GM19397 (cell line): ENCODE measurements at regions not wholly inside any gene's neighbourhood (a gene's known extent, or its start where the extent isn't known, plus 50 kb on each side); places are given as distances from the start of the nearest gene placed in this dataset.
"Not testable (repeated sequence)": the region's sequence is repeated elsewhere in the genome, so short reads cannot be mapped to it uniquely, and the experiment has no call there.

ENCODE experiments used
- ATAC-seq: cut with Tn5 transposase; IDR thresholded peaks from one replicate; pipeline ENCODE4 v1.9.1; 2021; ENCODE audit warnings: mild to moderate bottlenecking, moderate library complexity; ENCODE audit not compliant: unreplicated experiment

DNA sequence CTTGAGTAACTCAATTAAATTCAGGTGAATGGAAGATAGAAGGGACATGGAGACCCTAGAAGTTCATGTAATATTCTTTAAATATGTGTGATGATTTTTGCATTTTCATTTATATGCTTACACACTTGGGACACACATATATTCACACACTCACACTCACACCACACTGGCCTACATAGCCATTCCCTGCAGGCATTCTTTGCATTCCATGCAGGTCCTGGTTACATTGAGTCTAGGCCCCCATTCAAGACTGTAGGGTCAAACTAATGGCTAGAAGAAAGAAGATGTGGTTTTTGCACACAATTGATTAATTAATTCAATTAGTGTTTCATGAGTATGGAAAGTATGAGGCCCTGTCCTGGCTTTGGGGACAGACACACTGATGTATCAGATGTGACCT lies 249.4 kb downstream of the HNMT start:
- ATAC-seq, result no peak

DNA sequence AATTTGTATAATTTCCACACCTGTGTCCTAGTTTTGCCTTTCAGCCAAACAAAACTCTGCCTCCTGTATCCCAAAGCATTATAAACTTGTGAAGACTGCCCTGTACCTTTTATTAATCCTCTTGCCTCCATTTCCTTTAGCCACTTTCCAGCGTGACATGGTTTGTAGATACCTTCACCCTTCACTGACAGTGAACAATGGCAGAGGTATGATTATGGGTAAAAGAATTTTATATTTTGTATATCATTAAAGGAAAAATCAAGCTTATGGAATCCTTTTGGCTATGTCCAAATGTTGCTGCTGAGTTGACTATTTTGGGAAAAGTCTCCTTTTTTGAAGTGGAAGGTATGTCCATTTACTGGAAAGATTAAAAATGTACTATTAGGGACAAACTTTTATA lies 251.7 kb downstream of the HNMT start:
- ATAC-seq, result no peak

DNA sequence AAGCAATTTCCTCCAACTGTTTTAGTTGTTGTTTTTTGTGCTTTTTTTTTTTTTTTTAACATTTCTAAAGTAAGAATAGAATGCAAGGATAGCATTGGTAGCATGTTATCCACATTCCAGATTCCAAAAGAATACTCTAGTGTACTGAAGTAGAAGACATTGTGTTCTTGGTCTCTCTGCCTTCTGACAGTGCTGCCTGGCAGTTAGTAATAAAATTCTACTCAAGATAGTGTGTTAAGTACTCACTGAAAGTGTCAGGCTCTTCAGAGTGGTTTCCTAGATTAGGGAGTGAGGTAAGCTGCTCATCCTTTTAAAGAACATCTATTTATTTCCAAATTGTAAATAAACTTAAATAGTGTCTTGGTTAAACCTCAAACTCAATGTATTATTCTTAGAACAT lies 253.7 kb downstream of the HNMT start:
- no peak for ATAC-seq

DNA sequence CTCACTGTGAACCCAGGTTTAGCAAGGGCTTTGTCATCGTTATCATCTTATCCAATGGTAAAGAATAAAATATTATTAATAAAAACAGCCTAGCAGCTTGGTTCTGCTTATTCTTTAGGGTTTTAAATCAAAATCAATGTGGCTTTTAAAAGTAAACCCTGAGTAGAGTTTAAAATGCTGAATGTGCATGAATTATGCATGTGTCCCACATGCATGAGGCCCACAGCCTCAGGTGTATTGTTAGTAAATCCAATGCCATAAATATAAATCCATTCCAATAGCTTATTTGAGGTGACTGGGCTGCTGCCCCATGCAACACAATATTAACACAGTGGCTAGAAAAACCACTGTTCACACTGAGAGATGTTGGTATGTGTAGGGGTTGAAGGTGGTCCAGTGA lies 254.1 kb downstream of the HNMT start:
- ATAC-seq, result no peak

DNA sequence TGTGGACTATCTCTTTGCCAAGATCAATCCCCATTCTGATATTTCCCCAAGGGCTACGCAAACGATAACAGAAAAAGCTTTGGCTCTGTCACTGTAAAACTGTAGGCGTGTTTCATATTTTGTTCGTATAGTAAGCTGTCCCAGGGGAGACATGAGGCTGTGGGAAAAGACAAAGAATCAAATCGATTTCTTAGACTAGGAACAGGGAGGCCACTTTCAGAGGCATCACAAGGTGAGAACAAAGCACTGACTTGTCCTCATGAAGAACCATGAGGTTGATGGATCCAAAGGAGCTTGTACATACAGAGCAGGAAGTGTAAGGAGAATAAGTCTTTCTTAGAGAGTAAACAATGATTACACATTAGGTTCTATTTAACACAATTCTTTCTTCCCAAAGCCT lies 255.7 kb downstream of the HNMT start:
- no peak for ATAC-seq

DNA sequence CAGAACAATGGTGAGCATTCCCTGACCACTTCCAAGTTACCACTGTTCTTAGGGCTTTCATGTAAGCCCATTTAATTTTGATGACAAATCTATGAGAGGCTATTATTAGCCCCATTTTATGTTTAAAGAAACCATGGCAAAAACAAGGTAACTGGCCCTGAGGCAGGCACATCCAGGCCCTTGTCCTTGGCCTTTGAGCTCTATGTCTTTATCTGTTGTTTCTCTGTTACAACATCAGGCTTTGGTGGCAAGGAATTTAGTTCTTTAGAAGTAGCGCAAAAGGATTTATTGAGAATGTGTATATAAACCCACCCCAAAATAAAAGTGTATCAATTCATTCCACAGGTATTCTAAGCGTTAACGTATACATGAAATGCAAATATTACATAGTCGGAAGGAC lies 257.1 kb downstream of the HNMT start:
- no peak for ATAC-seq

DNA sequence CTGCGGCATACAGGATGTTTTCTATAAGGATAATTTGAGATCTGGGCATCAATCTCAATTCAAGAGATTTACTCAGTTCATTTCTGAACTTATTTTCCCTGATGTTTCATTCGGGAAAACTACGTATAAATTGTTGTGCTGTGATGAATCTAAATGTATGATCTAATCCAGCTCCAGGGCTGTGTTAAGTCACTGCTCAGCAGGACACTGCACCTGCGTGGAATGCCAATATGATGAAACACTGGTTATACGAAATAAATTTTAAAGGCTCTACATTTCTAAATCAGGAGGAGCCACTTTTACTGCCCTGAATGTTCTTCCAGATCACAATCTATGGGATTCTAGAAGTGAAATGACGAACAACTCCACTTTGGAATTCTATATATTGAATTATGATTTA lies 259.0 kb downstream of the HNMT start:
- no peak for ATAC-seq

DNA sequence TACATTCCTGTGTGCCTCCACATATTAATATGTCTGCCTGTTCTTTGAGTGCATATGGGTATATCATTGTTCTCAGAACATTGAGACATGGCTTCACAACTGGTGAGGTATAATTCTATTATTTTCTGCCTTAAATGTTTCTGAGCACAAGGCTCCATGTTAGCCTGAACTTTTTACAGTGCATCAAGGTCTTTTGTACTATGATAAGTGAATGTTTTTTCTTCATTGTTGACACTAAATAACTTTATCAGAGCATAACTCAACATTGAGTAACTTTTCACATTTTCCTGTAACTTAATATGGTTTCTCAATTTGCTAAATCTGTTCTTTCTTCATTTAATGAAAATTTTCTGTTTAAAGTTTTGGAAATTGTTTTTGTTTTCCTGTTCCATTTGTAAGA lies 262.9 kb downstream of the HNMT start:
- no peak for ATAC-seq

DNA sequence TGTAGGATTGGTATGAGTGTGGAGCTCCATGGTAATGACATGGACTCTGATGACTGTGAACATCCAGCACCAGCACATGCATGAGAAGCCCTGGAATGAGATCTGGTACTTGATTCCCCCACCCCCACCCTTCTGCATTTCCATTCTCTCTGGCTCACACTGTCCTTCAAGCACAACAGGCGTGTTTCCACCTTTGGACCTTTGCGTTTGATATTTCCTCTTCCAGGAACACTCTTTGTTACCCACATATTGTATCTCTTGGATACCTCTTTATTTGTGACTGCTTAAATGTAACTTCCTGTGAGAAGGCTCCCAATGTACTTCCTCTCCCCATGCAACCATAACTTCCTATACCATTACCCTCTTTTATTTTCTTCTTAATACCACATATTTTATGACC lies 263.8 kb downstream of the HNMT start:
- no peak for ATAC-seq

DNA sequence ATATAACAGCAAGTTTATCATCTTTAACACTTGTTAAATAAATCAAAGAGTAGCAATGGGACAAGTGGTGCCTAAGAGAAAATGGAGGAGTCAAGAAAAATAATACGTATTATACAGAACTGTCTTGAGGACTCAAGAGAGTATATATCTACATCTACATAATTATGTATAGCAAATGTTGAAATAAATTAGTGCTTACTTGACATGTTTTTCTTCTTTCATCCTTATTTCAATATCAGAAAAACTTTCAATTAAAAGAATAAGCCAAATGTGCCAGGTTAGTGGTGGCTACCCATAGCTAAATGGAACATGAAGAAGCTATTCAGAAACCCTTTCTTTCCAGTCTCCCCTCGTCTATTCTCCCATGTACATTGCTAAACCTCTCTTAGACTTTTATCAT lies 267.3 kb upstream of the SPOPL start:
- ATAC-seq, result no peak

DNA sequence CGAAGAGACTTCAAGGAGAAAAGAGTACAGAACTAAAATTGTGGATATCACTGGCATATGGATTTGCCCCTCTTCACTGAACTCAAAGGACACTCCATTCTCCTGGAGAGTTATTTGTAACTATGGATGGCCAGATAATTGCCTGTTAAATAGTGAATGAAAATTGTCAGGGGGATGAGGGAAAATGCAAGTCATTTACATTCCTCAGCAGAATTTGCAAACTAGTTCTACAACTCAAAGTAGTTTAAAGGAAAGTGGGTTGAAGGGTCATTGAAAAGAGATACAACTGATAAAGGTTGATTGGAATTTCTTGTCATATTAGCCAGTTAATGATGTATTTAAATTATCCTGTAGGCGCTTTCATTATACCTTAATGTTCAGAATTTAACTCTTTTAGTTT lies 266.5 kb upstream of the SPOPL start:
- ATAC-seq, result no peak

DNA sequence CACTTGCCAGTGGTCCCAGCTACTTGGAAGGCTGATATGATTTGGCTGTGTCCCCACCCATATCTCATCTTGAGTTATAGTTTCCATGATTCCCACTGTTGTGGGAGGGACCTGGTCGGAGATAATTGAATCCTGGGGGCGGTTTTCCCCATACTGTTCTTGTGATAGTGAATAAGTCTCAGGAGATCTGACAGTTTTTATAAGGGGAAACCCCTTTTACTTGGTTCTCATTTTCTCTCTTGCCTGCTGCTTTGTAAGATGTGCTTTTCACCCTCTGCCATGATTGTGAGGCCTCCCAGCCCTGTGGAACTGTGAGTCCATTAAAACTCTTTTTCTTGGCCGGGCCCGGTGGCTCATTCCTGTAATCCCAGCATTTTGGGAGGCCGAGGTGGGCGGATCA lies 265.4 kb upstream of the SPOPL start:
- no peak for ATAC-seq

DNA sequence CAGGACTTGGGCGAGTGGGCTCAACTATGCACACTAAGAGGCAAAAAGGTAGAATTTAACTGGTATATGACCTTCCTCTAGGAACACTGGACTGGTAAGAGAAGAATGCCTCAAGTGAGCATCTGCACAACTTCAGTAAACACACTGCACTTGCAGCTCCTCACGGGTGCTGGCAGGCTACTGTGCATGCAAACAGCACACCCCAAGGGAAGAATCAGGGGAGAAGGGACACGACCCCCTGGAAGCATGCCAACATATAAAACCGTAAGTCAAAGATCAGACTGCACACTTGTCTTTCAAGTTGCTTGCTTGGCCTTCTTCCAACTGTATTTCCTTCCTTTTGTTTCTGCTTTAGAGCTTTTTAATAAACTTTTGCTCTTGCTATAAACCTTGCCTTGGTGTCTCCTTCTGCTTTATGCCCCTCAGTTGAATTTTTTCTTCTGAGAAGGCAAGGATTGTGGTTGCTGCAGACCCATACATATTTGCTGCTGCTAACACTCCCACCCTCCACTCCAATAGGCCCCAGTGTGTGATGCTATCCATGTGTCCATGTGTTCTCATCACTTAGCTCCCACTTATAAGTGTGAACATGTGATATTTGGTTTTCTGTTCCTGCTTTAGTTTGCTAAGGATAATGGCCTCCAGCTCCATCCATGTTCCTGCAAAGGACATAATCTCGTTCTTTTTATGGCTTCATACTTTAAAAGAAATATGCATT lies 263.7 kb upstream of the SPOPL start:
- ATAC-seq, result no peak

DNA sequence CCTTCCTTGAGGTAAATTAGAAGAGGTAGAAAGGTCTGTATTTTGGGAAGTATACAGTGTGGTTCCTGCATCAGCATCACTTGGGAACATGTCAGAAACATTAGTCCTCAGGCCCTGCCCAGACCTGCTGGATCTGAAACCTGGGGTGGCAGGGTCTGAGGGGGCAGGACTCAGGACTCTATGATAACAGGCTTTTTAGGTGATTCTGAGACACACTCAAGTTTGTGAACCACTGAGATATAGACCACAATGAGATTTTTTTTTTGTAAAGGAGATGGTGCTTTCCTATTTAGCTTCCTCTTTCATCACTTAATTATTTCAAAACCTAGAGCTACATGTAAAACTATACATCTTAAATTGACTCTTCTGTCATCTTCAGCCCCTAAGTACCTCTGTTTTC lies 262.7 kb upstream of the SPOPL start:
- ATAC-seq, result no peak

DNA sequence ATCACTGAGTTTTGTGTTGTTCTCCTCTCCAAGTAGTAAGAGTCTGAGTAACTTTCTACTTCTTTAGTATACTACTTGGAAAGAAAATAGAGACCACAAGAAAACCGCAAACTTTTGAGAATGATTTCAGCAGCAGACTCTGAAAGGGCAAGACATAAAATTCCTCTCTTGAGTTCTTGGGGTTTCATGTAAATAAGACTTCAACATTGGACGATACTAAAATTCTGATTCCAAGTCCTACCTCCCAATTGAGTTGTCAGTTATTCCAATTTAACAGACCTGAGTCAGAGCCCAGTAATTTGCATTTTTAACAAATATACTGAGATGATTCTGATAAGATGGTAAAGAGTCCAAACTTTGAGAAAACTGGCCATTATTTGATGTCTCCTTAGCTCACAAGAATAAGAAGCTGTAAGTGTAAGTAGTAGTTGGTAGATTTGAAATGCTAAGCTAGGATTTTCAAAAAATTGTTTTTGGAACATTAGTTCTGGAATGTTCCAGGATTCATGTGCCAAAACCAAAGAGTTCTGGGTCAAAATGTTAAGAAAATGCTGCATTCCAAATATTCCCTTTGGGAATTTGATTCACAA lies 261.6 kb upstream of the SPOPL start:
- ATAC-seq, result no peak

DNA sequence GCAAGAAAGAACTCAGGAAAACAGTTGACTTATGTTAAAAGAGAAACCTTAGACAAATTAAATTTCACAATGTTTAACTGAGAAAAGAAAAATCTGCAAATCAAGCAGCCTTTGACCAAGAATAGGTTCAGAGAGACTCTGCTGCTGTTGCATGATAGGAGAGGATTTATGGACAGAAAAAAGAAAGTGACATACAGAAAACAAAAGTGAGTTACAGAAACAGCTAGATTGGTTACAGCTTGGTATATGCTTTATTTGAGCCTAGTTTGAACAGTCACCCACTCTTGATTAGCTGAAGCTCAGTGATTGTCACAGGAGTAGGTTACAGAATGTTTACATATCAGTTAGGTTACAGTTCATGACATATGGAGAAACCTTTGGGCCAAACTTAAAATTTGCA lies 258.2 kb upstream of the SPOPL start:
- no peak for ATAC-seq

DNA sequence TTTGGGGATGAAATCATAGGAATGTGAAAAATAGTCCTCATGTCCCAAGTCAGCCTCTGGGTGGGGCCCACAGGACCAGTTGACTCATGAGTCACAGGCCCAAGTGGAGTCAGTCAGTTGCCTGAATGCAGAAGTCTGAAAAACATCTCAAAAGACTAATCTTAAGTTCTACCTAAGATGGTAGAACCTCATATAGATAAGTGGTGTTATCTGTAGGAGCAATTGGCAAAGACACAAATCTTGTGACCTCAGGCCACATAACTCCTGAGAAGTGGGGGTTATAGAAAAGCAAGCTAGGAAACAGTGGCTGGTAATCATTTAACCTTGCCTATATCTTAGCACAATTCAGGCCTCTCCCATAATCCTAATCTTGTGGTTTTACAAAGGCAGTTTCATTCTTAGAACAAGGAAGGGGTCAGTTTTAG lies 257.1 kb upstream of the SPOPL start:
- ATAC-seq, result no peak

DNA sequence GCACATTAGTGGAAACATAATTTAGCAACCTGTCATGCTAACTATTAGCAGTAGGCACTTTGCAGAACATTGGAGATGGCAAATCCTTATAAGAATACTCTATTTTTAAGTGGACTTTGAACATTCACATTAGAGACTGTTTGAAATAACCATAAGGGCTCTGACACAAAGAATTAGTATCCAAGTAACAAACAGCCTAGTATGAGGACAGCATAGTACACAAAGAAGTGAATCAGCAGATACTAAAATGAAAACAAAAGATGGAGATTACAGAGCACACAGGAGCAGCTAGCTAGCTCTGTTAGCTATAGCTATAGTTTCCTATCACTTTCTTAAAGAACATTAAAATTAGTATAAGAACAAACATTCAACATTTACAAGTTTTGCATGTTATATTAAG lies 256.3 kb upstream of the SPOPL start:
- ATAC-seq, result no peak

DNA sequence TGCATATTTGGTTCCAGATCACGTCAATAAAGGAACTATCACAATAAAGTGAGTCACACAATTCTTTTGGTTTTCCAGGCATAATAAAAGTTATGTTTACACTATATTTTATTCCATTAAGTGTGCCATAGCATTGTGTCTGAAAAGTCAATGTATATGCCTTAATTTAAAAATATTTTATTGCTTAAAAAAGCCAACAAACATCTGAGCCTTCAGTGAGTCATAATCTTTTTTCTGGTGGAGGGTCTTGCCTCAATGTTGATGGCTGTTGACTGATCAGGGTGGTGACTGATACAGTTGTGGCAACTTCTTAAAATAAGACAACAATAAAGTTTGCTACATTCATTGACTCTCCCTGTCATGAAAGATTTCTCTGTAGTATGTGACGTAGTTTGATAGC lies 254.3 kb upstream of the SPOPL start:
- no peak for ATAC-seq

DNA sequence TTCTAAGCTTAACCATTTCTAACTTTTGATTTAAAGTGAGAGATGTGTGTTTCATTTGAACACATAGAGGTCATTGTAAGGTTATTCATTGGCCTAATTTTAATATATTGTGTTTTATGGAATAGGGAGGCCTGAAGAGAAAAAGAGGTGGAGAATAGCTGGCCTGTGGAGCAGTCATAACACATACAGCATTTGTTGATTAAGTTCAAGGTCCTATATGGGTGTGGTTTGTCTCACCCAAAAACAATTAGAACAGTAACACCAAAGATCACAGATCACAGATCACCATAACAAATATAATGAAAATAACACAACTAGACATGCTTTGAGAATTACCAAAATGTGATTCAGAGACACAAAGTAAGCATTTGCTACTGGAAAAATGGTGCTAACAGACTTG lies 252.4 kb upstream of the SPOPL start:
- no peak for ATAC-seq

DNA sequence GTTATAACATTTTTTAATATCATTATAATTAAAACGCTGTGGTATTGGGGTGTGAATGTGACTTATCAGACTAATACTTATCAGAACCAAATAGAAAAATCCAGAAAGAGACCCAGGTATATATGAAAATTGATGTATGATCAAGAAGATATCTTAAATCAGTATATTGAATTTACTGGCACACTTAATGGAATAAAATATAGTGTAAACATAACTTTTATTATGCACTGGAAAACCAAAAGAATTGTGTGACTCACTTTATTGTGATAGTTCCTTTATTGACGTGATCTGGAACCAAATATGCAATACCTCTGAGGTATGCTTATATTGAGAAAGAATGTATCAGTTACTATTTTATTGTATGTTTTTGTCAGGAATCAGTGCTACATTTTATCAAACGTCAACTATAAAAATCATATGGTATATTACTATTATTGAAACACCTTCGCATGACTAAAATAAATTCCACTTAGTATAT lies 250.7 kb upstream of the SPOPL start:
- ATAC-seq, result not testable (repeated sequence)

DNA sequence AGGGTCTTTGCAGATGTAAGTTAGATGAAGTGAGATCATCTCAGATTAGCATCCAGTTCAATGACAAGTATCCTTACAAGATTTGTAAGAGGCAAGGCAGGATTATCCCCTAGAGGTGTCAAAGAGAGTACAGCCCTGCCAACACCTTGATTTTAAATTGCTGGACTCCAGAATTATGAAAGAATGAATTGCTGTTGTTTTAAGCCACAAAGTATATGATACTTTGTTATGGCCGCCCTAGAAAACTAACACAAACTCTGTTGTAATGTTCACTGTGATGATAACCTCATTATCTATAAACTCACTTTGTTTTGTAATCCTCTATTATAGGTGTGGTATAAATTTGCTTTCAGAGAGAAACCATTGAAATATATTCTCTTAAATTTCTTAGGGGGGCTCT lies 249.0 kb upstream of the SPOPL start:
- no peak for ATAC-seq

DNA sequence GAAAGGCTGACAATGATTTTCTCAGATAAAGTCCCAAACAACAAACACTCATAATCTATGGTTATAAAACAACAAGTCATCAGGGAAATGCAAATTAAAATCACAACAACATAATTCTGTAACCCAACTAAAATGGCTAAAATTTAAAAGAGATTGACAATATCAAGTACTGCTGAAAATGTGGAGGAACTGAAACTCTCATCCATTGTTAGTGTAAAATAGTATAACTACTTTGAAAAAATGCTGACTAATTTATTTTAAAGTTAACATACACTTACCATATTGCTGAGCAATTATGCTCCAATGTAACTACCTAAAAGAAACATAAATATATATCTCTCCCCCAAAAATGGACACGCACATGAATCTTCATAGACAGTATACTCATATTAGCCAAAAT lies 245.9 kb upstream of the SPOPL start:
- no peak for ATAC-seq
